ENCODE measurements at regions not wholly inside any gene's neighbourhood (a gene's known extent, or its start where the extent isn't known, plus 50 kb on each side); places are given as distances from the start of the nearest gene placed in this dataset.
"Not testable (repeated sequence)": the region's sequence is repeated elsewhere in the genome, so short reads cannot be mapped to it uniquely, and the experiment has no call there.

- Histone ChIP-seq H3K9me3 (ENCODE audit: severe bottlenecking) (no peaks in the 10 kb centered on the region), H3K36me3 (no peaks in the 10 kb centered on the region), H3K27ac (no peak overlapping the region), H3K4me3 (ENCODE audit: low read depth, low read length) (no peak overlapping the region), H3K27me3 (ENCODE audit: insufficient read depth, low read depth, severe bottlenecking) (no peaks in the 10 kb centered on the region)
- DNase-seq, result no peak
- TF ChIP-seq, protein P1, sequence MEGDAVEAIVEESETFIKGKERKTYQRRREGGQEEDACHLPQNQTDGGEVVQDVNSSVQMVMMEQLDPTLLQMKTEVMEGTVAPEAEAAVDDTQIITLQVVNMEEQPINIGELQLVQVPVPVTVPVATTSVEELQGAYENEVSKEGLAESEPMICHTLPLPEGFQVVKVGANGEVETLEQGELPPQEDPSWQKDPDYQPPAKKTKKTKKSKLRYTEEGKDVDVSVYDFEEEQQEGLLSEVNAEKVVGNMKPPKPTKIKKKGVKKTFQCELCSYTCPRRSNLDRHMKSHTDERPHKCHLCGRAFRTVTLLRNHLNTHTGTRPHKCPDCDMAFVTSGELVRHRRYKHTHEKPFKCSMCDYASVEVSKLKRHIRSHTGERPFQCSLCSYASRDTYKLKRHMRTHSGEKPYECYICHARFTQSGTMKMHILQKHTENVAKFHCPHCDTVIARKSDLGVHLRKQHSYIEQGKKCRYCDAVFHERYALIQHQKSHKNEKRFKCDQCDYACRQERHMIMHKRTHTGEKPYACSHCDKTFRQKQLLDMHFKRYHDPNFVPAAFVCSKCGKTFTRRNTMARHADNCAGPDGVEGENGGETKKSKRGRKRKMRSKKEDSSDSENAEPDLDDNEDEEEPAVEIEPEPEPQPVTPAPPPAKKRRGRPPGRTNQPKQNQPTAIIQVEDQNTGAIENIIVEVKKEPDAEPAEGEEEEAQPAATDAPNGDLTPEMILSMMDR (IDR thresholded peaks at IDR 0.05; ENCODE audit: low read depth, low read length), result no peak
These were observed 319.3 kb upstream of the CFAP20DC start for GRCh38 chr3:59368900-59369675.

GRCh38 chr3:59367150-59367549 lies 317.3 kb upstream of the CFAP20DC start:
- no peak for DNase-seq
- Histone ChIP-seq H3K27me3 (ENCODE audit: insufficient read depth, low read depth, severe bottlenecking) (no peaks in the 10 kb centered on the region), H3K4me3 (ENCODE audit: low read depth, low read length) (no peak overlapping the region), H3K27ac (no peak overlapping the region), H3K9me3 (ENCODE audit: severe bottlenecking) (no peaks in the 10 kb centered on the region), H3K36me3 (no peaks in the 10 kb centered on the region)
- TF ChIP-seq, protein P1 (IDR thresholded peaks at IDR 0.05; ENCODE audit: low read depth, low read length), result no peak

GRCh38 chr3:59366218-59366617 lies 316.4 kb upstream of the CFAP20DC start:
- Histone ChIP-seq H3K36me3 (no peaks in the 10 kb centered on the region), H3K27me3 (ENCODE audit: insufficient read depth, low read depth, severe bottlenecking) (no peaks in the 10 kb centered on the region), H3K27ac (no peak overlapping the region), H3K9me3 (ENCODE audit: severe bottlenecking) (no peaks in the 10 kb centered on the region), H3K4me3 (ENCODE audit: low read depth, low read length) (no peak overlapping the region)
- TF ChIP-seq, protein P1 (IDR thresholded peaks at IDR 0.05; ENCODE audit: low read depth, low read length), result no peak
- no peak for DNase-seq

DNA sequence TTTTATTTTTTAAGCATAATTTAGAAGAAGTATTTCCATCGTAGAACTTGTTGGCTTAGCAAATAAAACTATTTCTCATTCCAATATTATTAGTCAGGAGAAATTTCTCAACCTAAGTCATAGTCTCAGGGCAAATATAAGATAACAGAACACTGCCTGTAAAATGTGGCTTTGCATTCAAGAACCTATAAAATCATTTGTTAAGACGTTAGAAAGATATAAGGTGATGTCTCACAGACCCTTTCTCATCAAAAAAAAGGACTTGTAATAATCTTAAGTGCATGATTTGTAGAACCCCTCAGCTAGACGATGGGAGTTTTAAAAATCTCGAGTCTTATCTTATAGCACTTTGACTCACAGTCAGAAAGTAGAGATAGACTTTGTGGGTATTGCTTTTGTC lies 314.7 kb upstream of the CFAP20DC start:
- DNase-seq, result no peak
- H3K27ac ChIP-seq, result no peak overlapping the region
- TF ChIP-seq, protein P1 (IDR thresholded peaks at IDR 0.05; ENCODE audit: low read depth, low read length), result no peak

DNA sequence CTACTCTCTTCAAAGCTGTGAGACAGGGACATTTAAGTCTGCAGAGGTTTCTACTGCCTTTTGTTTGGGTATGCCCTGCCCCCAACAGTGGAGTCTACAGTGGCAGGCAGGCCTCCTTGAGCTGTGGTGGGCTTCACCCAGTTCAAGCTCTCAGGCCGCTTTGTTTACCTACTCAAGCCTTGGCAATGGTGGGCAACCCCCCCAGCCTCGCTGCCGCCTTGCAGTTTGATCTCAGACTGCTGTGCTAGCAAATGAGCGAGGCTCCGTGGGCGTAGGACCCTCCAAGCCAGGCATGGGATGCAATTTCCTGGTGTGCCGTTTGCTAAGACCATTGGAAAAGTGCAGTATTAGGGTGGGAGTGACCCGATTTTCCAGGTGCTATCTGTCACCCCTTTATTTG lies 310.5 kb upstream of the CFAP20DC start:
- H3K9me3 ChIP-seq (ENCODE audit: severe bottlenecking); H3K27me3 ChIP-seq (ENCODE audit: insufficient read depth, low read depth, severe bottlenecking); H3K36me3 ChIP-seq; H3K4me3 ChIP-seq (ENCODE audit: low read depth, low read length); DNase-seq; H3K27ac ChIP-seq: not testable (repeated sequence)

More for the DNA sequence above, 314.7 kb upstream of the CFAP20DC start:
- no peak overlapping the region for H3K4me3 ChIP-seq (ENCODE audit: low read depth, low read length)
- no peaks in the 10 kb centered on the region for H3K27me3 ChIP-seq (ENCODE audit: insufficient read depth, low read depth, severe bottlenecking)
- H3K9me3 ChIP-seq (ENCODE audit: severe bottlenecking), result no peaks in the 10 kb centered on the region
- no peaks in the 10 kb centered on the region for H3K36me3 ChIP-seq

- Histone ChIP-seq H3K27me3 (ENCODE audit: insufficient read depth, low read depth, severe bottlenecking) (no peaks in the 10 kb centered on the region), H3K9me3 (ENCODE audit: severe bottlenecking) (no peaks in the 10 kb centered on the region), H3K27ac (no peak overlapping the region), H3K36me3 (no peaks in the 10 kb centered on the region), H3K4me3 (ENCODE audit: low read depth, low read length) (no peak overlapping the region)
- DNase-seq, result no peak
- TF ChIP-seq, protein P1 (IDR thresholded peaks at IDR 0.05; ENCODE audit: low read depth, low read length), result no peak
These were observed 291.6 kb upstream of the CFAP20DC start for GRCh38 chr3:59341459-59341858.

All from WERI-Rb-1 (cell line).